GM18498 (cell line): ENCODE measurements at regions not wholly inside any gene's neighbourhood (a gene's known extent, or its start where the extent isn't known, plus 50 kb on each side); places are given as distances from the start of the nearest gene placed in this dataset.
"Not testable (repeated sequence)": the region's sequence is repeated elsewhere in the genome, so short reads cannot be mapped to it uniquely, and the experiment has no call there.

ENCODE experiments used
- ATAC-seq: cut with Tn5 transposase; IDR thresholded peaks from one replicate; pipeline ENCODE4 v1.9.1; 2021; ENCODE audit warnings: mild to moderate bottlenecking, moderate library complexity; ENCODE audit not compliant: unreplicated experiment

- not testable (repeated sequence) for ATAC-seq
Measured at GRCh38 chr17:20387549-20387948, 79.8 kb downstream of the LGALS9B start.

GRCh38 chr17:20381358-20382300, 85.7 kb downstream of the LGALS9B start:
- peak; percentile 66 for ATAC-seq

GRCh38 chr17:20380625-20381024, 86.7 kb downstream of the LGALS9B start:
- ATAC-seq, result not testable (repeated sequence)

- ATAC-seq, result not testable (repeated sequence)
Measured at GRCh38 chr17:20379251-20379650, 88.1 kb downstream of the LGALS9B start.

- not testable (repeated sequence) for ATAC-seq
Measured at GRCh38 chr17:20376642-20377041, 90.7 kb downstream of the LGALS9B start.

DNA sequence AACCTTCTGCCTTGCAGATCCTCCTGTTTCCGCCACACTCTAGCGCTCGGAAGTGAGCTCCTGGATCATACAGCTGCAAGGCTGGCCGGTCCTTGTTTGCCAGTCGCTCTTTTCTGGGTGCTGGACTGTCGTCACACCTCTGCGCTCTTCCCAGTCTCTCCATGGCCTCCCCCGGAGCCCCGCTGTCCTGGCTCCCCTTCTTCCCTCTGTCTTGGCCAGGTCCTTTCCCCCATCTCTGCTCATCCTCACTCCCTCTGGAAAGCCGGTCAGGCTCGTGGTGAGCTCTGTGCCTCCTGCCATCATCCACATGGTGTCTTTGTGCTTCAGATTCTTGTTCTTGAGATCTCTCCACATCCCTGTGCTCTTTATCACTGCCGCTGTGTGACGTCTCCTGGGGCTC, 91.6 kb downstream of the LGALS9B start:
- ATAC-seq, result not testable (repeated sequence)
